Gastrocnemius medialis (tissue), 4 donors: ENCODE measurements at regions not wholly inside any gene's neighbourhood (a gene's known extent, or its start where the extent isn't known, plus 50 kb on each side); places are given as distances from the start of the nearest gene placed in this dataset.

Experiments used
- CTCF ChIP-seq, 5 experiments: fragments of 450-650 bp in 3 of 5; fragments of 200-600 bp in 2 of 5; sonication (generic) in 2 of 5; IDR thresholded peaks in 4 of 5; conservative IDR thresholded peaks in 1 of 5; 1 replicate in 4 of 5; 2 replicates in 1 of 5; pipeline ENCODE4 v1.5.1; 2016 to 2019; ENCODE audit warnings: antibody characterized with exemption in 5 of 5, mild to moderate bottlenecking in 3 of 5, moderate library complexity in 3 of 5
- POLR2A ChIP-seq, 2 donors: fragments of 450-650 bp; IDR thresholded peaks; one replicate each; pipeline ENCODE4 v1.6.1; 2017; ENCODE audit warnings: antibody characterized with exemption in 2 of 2, mild to moderate bottlenecking in 2 of 2, moderate library complexity in 2 of 2

- no peak for TF ChIP-seq POLR2A (IDR thresholded peaks at IDR 0.05)
- TF ChIP-seq CTCF (IDR thresholded peaks at IDR 0.05 in 4 of 5, conservative IDR thresholded peaks at IDR 0.05 in 1 of 5) = no peak
Measured at GRCh38 chr21:38905752-38906151, 100.0 kb downstream of the ETS2 start.
